Stimulated activated CD4-positive, alpha-beta T cell treated with anti-CD3 and anti-CD28 coated beads, Interleukin-15, amount 100 ng/mL, for 24 hours (primary cell): ENCODE measurements at regions not wholly inside any gene's neighbourhood (a gene's known extent, or its start where the extent isn't known, plus 50 kb on each side); places are given as distances from the start of the nearest gene placed in this dataset.
"Not testable (repeated sequence)": the region's sequence is repeated elsewhere in the genome, so short reads cannot be mapped to it uniquely, and the experiment has no call there.

Source experiments
- DNase-seq: peaks from one replicate; pipeline ENCODE4 v3.0.0-alpha.2; 2020

DNA sequence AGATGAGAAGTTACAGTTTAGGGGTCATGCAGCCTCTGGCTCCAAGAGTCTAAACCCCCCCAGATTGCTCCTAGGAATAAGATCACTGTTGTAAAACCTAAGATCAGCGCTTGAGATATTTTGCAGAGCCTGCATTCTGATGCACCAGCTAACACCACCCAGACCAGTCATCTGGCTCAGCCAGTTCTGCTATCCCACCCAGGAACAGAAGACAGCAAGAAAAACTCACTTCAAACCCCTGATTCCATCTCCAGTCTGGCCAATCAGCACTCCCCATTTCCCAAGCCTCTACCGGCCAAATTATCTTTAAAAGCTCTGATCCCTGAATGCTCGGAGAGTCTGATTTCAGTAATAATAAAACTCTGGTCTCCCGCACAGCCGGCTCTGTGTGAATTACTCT lies 158.6 kb downstream of the ZNF664 start:
- DNase-seq = no peak

DNA sequence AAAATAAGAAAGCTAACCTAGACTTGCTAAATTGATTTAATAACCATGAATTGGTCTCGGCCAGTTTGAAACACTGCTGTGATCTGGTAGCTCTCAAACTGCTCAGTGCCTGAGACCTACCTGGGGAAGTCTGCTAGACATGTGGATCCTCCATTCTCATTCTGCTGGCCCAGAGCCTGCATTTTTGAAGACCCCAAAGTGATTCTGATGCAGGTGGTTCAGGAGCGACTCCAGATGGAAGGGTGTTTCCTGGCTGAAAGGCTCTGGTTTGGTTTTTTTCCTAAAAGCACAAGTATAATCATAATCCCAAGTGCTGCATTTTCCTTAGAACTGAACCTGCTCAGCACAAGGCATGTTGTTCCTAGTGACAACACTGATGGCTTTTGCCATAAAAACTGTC lies 159.5 kb downstream of the ZNF664 start:
- no peak for DNase-seq

DNA sequence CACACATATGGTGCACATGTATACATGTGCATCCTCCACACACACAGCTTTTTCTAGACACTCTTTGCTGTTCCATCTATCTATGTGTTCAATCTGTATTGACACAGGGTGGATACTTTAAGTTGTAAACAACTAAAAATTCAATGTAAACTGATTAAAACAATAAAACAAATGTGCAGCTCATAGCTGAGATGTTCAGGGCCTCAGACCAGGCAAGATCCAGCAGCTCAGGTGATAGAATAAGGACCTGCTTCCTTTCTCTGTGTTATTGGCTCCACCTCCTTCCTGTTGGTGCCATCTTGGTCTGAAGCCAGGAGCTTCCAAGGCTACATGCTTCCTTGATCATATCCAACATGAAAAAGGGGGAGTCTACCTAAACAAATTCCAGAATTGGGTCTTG lies 158.1 kb upstream of the RFLNA start:
- DNase-seq = no peak

DNA sequence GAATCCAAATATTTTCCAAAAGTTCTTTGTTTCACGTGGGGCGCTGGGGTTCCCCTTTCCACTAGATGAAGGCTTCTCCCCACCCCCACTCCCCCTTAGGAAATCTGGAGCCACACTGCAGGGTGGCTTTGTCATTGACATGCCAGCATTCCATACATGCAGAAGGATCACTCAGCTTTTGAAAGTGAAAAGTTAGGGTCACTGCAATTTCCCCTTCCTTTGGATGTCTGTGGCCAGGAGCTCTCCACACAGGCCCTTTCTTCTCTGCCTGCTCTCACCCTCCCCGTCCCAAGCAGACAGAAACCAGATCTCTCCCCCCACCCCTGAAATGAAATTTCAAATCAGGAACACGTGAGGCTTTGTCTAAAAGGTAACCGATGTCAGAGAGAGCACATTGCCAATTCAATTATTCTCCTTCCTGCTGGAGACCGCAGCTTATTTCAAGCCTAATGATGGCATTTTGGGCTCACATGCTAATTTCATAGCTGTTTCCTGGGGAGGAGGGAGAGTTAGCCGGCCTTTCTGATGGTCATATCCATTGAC lies 153.9 kb upstream of the RFLNA start:
- DNase-seq = no peak

DNA sequence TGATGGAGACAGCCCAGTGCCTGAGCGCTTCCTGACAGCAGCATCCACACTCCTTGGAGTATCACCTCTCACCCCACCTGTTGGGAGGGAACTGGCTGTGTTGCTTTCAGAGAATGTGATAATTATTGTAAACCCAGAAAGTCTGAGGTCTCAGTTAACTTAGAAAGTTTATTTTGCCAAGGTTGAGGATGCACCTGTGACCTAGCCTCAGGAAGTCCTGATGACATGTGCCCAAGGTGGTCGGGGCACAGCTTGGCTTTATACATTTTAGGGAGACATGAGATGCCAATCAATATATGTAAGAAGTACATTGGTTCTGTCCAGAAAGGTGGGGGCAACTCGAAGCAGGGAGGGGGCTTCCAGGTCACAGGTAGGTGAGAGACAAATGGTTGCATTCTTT lies 153.3 kb upstream of the RFLNA start:
- not testable (repeated sequence) for DNase-seq

DNA sequence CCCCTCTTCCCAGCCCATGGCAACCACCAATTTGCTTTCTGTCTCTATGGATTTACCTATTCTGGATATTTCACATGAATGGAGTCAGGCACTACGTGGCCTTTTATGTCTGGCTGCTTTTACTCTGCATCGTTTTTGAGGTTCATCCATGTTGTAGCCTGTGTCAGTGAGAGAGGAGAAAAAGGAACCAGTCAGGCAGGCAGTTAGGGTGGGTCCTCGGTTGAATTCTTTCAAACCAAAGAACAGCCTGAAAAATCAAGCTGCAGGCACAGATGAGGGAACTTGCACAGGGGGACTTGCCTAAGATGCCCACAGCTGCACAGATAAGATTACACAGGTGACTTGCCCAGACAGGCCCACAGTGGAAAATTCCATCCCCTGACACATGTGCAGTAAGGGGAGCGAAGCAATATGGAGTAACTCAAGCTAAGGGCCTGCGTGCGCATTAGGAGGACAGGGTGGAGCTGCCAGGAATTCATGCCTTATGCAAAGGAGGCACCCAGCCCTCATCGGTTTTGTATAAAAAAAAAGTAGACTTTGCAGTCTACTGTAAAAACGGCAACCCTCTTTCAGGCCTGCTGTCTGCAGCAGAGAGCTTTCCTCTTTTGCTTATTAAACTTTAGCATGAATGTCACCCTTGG lies 152.4 kb upstream of the RFLNA start:
- DNase-seq = no peak

DNA sequence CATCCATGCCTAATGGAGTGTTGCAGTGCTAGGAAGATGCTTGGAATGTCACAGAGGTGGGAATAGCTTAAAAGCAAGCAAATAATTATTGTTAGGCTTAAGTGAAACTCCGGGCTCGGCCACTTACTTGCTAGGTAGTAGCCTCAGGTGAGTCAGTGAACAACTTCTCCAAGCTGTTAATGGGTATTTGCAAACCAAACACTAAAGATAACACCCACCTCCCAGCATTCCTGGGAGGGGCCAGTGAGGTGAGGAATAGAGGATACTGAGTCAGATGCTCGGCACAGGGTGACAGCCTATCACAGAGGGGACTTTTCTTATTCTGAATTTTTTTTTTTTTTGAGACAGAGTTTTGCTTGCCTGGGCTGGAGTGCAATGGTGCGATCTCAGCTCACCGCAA lies 151.2 kb upstream of the RFLNA start:
- no peak for DNase-seq

DNA sequence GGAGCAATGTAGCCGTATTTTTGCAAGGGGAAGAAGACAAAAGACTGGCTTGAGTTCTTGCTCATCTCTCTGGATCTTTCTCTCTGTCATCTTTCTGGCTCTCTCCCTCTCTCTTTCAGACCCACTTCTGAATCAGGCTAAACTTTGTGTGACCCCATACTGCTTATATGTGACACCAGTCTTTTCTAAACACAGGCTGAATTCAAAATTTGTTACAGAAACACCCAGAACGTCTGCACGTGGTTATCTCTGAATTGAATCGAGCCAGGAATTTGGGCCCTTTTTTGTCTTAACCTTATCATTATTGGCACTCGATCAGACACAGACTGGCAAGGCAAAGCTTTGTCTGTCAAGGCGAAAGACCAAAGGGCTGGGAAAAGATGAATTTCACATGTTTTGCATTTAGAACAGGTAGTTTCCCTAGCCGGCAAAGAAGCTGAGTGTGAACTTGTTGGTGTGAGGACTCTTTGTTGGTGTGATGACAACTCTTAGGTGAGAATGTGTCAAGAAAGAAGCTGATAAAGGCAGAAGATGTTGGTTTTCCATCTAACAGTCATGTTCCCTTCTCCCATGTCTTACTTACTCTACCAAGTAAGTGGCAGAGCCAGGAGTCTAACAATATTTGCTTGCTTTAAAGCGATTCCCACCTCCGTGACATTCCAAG lies 150.2 kb upstream of the RFLNA start:
- no peak for DNase-seq

DNA sequence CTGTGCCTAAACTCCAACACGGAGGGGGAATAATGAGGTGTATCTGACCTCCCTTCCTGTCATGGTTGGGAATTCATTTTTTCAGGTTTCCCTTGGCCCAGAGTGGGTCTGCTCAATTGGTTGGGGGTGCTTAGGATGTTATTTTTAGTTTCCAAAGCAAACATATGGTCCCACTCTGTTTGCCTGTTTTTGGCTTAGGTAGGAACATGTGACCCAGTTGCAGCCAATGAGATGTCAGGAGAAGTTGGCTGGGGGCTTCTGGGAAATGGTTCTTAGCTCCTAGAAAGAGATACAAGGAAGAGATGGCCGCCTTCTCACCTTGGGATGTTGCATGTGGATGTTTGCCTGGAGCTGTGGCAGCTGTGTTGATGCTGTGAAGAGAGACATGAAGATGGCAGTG lies 147.9 kb upstream of the RFLNA start:
- DNase-seq = no peak

DNA sequence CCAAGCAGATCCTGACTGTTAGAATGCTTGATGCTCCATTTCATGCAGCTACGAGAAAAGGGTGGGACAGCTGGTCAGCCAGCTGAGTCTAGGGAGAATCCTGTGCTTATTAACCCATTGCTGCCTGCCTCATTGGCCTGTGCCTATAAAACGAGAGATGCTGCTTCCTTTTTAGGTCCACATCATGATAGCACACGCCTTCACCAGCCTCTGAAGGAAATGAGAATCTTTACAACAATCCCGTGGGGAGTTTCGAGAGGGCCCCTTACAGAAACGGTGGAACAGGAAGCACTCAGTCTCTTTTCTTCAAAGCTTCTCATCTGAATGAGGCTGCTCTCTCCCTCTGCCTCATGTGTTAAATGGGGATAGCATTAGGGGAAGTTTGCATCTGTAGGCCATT lies 147.3 kb upstream of the RFLNA start:
- no peak for DNase-seq

DNA sequence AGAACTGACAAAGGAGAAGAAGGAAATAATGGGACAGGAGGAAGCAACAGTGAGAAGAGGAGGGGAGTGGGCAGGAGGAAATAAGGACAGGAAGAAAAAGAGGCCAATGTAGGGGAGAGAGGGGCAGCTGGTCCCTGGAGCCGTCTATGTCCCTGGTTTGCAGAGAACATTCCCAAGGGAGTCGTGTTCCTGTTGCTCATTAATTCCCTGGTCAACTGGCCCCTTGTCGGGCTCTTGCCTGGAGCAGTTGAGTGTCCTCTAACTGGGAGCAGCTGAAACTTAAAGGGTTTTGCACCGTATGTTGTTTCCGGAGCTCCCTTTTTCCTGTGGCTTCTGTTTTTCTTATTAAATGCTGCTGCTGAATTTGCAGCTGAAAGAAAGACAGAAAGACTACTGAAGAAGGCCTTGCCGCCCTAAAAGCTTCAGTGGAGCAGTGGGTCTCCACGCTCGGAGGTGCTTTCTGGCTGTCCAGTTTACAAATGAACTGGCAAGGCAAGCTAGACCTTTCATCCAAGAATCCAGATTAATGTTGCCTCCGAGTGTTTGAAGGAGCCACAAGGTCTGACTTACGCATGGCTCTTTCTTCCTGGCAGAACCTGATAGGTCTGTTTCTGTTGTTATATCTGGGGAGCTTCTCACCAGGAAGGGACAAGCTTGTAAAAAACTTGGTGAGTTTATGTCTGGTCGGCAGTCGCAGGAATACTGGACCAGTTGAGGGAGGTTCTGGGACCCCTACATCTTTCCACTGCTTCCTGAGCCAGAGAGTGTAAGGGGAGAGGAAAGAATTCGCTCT lies 146.2 kb upstream of the RFLNA start:
- DNase-seq = no peak

DNA sequence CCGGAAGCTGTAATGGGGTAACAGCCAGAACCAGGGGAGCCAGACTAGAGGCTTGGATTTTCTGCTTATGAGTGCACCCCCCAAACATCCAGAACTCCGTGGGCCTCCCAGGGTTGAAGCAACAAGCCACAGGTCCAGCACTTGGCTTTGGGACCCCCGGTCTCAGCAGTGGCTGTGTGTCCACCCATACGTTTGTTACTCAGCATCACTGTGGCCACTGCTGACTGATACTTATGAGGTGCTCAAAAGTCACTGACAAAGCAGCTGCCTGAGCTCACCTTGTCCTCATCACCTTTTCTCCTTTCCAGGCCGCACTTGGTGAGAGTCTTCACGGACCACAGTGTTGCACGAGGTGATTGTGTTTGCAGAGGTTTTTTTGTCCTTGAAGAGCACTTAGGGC lies 145.6 kb upstream of the RFLNA start:
- DNase-seq = no peak

DNA sequence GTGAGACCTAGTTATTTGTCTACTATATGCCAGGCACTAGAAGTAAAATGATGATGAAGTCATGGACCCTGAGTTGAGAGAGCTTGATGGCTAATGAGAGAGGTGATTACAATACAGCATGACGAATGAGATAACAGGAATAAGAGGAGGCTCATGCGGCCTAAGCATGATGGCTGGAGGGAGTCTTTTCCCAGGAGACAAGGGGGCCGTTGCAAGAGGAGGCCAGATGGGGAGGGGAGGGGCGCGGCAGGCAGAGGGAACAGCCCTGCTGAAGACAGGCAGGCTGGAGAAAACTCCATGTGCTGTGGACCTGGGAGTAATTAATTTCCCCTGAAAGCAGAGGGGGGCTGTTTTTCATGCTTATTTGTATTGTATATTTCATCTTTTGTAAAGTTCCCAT lies 144.7 kb upstream of the RFLNA start:
- DNase-seq = no peak

DNA sequence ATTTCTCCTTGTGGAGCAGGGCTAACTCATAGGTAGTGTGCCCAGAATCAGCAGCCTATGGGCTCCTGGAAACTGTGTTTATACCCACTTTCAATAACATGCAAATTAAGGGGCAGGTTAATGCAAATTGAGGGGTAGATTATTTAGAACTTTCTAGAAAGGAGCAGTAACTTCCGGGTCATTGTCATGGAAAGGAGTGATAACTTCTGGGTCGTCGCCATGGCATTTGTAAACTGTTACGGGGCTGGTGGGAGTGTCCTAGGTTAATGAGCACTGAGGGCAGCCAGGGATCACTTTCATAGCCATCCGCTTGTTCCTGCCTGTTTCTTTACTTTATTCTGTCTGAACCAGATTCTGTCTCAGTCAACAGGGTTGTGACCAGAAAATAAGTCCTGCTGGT lies 143.3 kb upstream of the RFLNA start:
- no peak for DNase-seq

DNA sequence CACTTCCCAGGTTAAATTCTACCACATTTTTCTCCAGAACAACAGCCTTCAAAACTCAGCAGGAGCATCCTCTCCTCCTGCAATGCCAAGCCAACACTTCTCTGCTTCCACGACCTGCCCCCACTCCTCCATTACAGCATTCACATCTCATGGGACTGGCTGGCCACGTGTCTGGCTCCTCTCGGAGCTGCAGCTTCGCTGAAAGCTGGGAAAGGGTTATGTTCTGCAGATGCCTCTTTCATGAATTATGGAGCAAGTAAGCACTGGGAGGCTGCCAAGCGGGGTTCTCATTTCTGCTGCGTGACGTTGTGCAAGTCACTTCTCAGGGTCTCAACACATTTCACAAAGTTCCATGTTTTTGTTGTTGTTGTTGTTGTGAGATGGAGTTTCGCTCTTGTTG lies 142.2 kb upstream of the RFLNA start:
- DNase-seq = no peak

DNA sequence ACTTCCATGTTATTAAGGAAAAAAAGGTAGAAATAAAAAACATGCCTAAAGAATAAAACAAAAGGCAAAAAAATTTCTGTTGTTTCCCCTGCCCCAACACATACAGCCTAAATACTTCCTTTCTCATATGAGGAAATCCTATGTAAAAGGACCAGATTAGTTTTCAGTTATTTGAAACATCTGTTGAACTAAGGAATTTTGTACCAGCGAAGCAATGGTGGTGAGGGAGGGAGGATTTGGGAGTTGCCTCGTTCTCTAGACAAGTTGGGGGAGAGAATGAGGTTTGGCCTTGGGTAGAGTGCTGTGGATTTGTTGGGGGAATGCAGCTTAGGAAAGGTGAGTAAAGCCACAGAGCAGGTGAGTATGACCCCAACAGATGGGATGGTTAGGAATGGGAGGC lies 141.5 kb upstream of the RFLNA start:
- no peak for DNase-seq

DNA sequence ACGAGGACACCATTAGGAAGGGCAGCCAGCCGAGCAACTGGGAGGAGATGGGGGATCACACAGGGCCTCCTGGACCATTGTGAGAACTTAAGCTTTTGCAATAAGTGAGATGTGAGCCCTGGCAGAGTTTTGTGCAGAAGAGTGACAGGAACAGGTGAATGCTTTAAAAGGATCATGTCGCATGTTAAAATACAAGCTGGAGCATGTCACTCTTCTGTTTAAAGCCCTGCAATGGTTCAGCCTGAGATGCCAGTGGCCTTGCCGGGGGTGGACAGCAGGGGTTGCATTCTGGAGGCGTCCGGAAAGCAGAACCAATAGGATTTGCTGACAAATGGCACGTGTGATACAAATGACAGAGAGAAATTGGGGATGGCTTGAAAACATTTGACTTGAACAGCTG lies 137.5 kb upstream of the RFLNA start:
- no peak for DNase-seq

DNA sequence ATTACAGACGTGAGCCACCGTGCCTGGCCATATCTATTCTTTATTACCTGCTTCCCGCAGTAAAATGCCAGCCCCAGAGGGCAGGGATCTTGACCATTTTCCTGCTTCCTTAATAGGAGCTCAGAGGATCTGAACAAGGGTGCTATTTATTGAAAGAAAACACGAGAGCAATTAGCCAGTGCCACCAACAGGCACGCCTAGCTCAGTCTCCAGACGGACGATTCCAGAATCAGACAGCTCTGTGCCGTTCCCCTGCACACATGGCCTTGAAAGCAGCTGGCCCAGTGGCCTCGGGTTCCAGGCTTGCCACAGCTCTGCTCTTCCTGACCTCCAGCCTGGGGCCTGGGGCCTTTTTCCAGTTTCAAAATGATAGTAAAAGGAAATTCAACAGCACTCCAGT lies 135.2 kb upstream of the RFLNA start:
- no peak for DNase-seq

DNA sequence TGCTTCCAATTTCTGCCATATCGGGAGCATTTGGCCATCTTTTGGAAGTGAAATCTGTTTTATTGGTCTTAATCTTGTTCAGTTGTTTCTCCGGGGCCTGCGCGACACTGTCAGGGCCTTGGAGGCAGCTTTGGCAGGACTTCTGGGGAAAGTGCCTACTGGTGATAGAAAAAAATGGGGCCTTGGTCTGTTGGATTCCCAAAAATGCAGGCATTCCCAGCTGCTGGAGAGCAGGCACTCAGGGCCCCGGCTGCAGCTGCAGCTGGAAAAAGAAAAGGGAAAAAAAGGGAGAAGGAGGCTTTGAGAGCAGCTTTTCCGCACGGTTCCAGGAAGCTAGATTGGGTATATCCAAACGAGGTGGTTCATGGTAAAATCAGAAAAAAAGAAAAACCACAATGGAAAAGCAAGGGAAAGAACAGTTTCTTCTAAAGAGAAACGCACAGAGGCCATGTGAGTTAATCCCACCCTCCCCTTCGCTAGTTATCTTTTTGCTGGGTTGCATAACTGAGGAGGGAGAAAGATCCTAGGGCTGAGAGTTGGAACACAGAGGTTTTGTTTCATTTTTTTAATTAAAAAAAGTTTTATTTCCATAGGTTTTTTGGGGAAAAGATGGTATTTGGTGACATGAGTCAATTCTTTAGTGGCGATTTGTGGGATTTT lies 134.7 kb upstream of the RFLNA start:
- no peak for DNase-seq

DNA sequence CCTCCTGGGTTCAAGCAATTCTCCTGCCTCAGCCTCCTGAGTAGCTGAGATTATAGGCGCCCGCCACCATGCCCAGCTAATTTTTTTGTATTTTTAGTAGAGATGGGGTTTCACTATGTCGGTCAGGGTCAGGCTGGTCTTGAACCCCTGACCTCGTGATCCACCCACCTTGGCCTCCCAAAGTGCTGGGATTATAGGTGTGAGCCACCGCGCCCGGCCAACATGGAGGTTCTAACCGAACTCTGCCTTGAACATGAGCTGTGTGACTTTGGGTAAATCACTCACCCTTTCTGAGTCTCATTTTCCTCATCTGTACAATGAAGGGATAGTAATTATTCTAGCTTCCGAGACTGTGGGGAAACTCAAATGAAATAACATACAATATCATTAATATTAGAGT lies 133.5 kb upstream of the RFLNA start:
- DNase-seq = not testable (repeated sequence)

DNA sequence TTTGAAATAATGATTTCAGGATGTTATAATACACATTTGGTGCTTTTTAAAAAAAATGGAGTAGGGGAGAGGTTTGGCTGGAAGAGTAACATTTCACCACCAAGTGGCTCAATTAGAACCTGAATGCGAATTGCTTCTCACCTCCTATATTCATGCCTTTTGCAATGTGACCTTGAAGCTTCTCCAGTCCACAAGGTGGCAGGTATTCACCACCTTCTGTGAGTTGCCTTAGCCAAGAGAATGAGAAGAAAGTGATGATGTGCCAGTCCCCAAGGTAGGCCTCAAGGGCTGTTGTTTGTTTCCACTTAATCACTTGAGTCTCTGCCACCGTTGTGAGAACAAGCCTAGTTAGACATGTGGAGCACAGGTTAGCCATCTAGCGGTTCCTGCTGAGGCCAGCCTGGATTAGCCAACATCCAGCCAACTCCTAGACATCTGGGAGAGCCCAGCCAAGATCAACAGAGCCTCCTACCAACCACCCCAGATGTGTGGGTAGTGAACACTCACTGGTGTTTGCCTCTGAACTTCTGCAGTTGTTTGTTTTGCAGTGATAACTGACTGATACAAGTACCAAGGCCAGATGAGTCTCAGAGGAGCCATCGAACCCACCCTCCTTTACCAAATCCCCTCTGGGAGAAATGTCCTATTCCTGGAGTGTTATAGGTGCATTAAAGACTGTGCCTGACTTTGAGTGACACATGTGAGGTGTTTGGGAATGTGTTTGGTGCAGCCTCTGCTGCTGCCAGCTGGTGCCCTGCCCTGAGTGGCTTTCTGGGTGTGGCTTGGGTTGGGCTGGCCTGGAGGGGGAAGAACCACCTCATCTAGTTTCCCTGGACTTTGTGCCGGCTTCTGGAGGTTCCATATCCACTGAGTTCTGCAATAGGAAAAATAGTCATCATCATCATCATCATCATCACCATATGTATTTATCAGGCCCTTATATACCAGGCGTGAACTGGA lies 132.5 kb upstream of the RFLNA start:
- DNase-seq = no peak

DNA sequence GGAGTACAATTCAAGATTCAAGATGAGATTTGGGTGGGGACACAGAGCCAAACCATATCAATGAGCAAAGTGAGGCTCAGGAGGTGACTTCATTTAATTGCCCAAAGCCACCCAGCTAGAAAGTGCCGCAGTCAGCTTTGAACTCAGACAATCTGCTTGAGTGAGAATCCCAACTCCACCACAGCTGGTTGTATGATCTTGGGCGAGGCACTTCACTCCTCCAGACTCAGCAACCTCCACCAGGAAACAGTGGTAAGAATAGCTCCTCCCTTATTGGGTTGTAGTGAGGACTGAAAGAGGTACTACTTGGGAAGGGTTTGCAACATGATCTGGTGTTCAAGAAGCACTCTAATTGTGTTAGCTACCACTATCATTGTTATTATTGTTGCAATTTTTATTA lies 129.2 kb upstream of the RFLNA start:
- no peak for DNase-seq
